ENCODE measurements at regions not wholly inside any gene's neighbourhood (a gene's known extent, or its start where the extent isn't known, plus 50 kb on each side); places are given as distances from the start of the nearest gene placed in this dataset.
"Not testable (repeated sequence)": the region's sequence is repeated elsewhere in the genome, so short reads cannot be mapped to it uniquely, and the experiment has no call there.

- no peak for DNase-seq
Measured at GRCh38 chrX:33989936-33990335, 142.2 kb downstream of the FAM47A start.

GRCh38 chrX:33987458-33987857 lies 144.7 kb downstream of the FAM47A start:
- DNase-seq, result no peak

- DNase-seq, result no peak
Measured at GRCh38 chrX:33974676-33975075, 157.4 kb downstream of the FAM47A start.

GRCh38 chrX:33970028-33970967 lies 161.8 kb downstream of the FAM47A start:
- DNase-seq, result no peak

DNA sequence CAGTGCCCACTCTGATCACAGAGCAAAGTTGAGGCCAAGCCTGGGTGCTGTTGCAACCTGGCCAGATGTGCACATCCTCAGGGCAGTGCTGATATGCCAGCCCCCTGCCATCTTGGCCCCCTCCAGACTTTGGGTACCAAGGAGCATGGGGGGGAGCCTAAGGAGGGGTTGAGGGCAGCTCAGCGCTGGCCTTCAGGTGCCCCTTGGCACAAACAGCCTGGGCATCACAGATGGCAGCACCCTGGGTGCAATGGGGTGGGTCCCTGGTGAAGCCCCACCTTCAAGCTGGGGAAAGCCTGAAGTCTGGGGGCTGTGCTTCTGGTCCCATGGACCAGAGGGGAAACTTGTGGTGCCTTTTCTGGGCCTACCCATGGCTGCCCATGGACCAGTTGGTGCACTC lies 163.0 kb downstream of the FAM47A start:
- DNase-seq, result no peak

DNA sequence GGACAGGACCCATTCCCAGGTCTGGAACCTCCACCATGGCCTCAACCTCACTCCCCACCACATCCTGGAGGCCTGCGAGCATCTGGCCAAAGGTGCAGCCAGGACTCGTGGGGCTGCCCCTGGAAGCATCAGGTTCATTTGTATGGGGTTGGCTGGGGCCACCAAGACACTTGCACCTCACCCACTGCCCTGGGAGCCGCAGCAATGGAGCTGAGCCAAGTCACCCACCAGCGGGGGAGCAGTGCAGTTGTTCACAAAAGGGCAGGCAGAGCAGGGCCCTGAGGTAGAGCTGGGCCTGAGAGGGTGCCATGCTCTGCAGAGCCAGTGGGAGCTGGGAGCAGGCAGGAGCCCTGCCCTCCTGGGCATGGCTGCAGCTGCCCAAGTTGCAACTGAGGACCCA lies 163.5 kb downstream of the FAM47A start:
- DNase-seq, result no peak

DNA sequence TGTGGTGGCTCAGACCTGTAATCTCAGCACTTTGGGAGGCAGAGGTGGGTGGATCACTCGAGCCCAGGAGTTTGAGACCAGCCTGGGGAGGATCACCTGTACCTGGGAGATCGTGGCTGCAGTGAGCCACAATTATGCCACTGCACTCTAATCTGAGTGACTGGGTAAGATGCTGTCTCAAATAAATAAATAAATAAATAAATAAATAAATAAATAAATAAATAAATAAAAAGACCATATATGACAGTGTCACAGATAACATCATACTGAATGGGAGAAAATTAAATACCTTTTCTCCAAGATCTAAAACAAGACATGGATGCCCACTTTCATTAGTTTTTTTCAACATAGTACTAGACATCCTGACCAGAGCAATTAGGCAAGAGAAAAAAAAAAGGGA lies 182.8 kb downstream of the FAM47A start:
- no peak for DNase-seq

- DNase-seq, result not testable (repeated sequence)
Measured at GRCh38 chrX:33926249-33926648, 205.9 kb downstream of the FAM47A start.

DNA sequence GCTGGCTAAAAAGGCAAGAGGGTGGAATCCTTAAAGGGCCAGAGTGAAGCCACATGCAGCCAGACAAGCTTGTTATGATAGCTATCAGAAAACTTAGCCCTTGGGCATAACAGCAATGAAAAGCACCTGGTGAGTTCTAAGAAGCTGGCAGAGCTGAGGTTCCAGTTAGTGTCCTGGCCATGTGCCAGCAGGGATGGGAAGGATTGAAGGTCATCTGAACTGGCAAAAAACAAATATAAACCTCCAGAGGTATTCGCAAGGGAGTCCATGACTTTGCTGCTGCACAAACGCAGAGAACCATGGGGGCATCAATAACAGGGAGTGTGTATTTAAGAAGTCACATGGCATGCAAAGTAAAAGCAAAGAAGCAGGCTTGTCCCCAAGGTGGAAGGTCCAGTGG lies 208.9 kb downstream of the FAM47A start:
- DNase-seq, result no peak

DNA sequence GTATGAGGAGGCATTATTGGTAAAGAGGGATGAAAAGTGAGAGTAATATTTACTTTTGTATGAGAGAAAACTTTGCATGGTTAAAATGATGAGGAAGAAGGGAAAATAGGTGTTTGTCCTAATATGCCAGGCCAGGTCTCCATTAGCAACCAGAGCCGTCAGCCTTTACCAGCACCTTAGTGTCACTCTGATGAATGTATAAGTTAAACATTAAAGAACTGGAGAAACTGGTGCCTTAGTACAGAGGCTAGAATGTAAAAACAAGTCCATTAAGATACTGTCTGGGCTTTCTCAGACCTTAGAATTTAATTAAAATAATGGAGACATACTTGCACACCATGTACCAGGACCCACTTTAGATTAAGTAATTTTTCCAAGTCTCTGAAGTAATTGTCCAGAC lies 222.3 kb downstream of the FAM47A start:
- no peak for DNase-seq

DNA sequence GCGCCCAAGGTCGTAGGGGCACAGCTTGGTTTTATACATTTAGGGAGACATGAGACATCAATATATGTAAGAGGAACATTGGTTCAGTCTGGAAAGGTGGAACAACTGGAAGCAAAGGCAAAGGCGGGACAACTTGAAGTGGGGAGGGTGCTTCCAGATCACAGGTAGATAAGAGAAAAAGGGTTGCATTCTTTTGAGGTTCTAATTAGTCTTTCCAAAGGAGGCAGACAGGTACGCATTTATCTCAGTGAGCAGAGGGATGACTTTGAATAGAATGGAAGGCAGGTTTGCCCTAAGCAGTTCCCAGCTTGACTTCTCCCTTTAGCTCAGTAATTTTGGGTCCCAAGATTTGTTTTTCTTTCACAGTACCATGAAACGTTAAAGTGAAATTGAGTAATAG lies 223.2 kb downstream of the FAM47A start:
- no peak for DNase-seq

GRCh38 chrX:33908074-33908473 lies 224.0 kb downstream of the FAM47A start:
- no peak for DNase-seq

DNA sequence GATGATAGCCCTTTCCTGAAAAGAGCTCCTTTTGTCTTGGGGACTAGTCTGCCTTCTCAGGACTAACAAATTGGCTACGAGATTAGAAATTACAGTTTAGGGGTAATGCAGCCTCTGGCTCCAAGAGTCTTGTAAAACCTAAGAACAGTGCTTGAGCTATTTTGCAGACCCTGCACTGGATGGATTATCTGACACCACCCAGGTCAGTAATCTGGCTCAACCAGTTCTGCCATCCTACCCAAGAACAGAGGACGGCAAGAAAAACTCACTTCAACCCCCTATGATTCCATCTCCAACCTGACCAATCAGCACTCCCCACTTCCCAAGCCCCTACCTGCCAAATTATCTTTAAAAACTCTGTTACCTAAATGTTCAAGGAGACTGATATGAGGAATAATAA lies 225.1 kb downstream of the FAM47A start:
- no peak for DNase-seq

GRCh38 chrX:33892670-33893069 lies 239.4 kb downstream of the FAM47A start:
- no peak for DNase-seq

DNA sequence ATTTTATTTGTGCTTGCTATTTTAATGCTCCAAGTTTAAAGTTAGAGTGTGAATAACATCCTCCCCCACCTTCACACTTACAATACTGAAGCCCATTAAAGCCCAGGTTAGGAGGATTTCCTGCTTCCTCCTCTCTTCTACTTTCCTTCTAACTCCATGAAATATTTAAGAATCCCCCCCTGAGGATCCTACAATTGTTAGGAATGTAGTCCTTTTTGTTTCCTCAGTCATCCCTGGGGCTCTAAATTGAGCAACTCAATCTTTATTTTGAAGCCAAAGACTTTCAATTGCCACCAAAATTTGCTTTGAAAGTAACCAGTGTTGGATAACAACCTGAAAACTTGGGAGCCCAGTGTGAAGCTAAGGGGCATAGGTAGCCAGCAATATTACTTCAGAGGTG lies 276.9 kb downstream of the FAM47A start:
- DNase-seq, result no peak

DNA sequence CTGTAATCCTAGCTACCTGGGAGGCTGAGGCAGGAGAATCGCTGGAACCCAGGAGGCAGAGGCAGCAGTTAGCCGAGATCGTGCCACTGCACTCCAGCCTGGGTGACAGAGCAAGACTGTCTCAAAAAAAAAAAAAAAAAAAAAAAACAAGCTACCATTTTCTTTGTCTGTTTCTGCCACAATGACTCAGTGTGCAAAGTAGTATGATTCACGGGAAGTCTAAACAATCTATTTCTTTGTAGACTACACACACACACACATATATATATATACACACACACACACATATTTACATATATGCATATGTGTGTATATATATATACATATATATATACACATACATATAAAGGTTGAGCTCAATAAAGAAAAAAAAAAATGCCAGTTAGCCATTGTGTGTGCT lies 280.0 kb downstream of the FAM47A start:
- not testable (repeated sequence) for DNase-seq

- no peak for DNase-seq
Measured at GRCh38 chrX:33840176-33840575, 291.9 kb downstream of the FAM47A start.

- no peak for DNase-seq
Measured at GRCh38 chrX:33831211-33831610, 300.9 kb downstream of the FAM47A start.

DNA sequence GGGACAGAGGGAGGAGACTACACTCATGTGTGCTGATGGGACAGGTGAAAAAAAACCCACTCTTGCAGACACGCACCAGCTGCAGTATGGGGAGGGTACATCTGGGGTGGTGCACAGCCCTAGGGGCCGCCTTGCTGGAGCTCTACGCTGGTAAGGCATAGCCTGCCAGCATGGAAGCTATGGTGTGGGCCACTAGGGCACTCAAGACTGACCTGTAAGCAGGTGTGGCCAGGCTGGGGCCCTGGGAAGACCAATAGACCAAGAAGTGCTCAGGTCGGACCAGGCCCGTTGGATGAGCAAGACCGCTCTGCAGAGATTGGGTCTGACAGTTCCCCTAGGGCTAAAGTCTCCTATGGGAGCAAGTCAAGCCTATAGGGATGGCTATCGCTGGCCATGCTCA lies 314.8 kb downstream of the FAM47A start:
- DNase-seq, result no peak

DNA sequence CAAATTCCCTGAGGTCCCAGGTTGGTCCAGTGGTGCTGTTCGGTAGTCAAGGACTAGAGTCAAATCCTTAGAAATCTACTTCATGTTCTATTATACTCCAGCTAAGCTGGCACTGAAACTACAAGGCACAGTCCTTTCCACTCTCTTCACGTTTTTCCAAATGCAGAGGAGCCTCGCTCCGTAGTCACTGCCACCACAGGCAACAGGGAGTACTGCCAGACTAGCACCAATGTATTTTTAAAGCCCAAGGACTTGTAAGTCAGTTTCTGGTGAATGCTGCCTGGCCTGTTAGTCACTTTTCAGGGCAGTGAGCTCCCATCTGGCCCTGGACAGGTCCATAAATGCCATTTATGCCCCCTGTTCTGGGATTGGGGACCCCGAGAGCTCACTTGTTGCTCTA lies 323.5 kb downstream of the FAM47A start:
- no peak for DNase-seq

DNA sequence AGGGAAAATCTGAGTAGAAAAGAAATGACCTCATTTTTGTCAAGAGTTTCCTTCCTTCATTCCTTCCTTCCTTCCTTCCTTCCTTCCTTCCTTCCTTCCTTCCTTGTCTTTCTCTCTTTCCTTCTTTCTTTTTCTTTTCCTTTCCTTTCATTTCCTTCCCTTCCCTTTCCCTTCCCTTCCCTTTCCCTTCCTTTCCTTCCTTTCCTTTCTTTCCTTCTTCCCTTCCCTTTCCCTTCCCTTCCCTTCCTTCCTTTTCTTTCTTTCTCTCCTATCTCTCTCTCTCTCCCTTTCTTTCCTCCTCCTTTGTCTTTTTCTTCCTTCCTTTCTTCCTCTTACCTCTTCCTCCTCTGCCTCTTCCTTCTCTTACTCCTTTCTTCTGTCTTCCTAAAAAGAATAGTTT lies 347.6 kb downstream of the FAM47A start:
- no peak for DNase-seq

DNA sequence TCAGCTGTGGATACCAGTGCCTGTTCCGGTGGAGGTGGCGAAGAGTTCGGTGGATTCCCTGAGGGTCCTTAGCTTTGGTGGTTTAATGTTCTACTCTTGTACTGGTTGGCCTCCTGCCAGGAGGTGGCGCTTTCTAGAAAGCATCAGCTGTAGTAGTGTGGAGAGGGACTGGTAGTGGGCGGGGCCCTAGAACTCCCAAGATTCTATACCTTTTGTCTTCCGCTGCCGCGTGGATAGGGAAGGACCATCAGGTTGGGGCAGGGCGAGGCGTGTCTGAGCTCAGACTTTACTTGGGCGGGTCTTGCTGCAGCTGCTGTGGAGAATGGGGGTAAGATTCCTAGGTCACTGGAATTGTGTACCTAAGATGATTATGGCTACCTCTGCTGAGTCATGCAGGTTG lies 390.3 kb downstream of the FAM47A start:
- peak; percentile 40 for DNase-seq

DNA sequence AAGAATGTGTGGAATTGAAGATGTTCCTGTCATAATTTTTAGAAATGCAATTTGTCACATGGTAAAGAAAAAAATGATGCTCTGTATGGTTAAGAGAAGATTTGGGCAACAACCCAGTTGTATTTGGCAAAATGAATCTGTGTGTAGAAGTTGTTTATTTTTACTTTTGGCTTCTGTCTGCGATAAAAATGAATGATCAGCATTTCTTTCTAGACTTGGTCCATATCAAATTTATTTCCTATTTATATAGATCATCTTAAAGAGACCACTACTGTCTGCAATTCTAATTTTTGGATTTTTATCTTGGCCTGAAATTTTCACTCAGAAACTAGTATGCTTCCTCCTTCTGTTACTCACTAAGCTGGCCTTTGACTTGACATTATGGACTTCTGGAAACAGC lies 396.9 kb downstream of the FAM47A start:
- no peak for DNase-seq

- DNase-seq, result no peak
Measured at GRCh38 chrX:33726281-33727160, 405.6 kb downstream of the FAM47A start.
